Muscle of back (tissue), 3 donors: ENCODE measurements at regions not wholly inside any gene's neighbourhood (a gene's known extent, or its start where the extent isn't known, plus 50 kb on each side); places are given as distances from the start of the nearest gene placed in this dataset.

ENCODE experiments used
- DNase-seq, 3 donors: peaks; one replicate each; pipeline versions ENCODE4 v3.0.0 to v3.0.0-alpha.2; 2013

- no peak for DNase-seq
Measured at GRCh38 chrX:15983034-15983433, 128.4 kb upstream of the AP1S2 start.

DNA sequence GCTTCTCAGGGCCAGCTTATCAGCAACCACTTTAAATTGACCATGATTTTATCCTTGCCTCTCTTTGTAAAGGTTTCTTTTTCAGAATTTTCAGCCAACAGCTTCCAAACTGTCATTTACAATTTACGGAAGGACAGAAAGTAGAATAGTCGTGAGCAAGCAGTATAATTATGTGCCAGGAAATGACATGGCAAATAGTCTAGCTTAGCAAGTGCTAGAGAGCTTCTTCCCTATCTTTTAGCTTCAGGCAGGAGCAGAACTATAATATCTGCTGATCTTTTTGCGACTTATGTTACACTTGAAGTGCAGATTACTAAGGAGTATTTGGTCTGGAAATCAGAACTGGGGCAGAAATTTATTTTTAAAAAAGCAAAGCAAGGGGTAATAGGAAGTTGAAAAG, 123.0 kb upstream of the AP1S2 start:
- no peak for DNase-seq

DNA sequence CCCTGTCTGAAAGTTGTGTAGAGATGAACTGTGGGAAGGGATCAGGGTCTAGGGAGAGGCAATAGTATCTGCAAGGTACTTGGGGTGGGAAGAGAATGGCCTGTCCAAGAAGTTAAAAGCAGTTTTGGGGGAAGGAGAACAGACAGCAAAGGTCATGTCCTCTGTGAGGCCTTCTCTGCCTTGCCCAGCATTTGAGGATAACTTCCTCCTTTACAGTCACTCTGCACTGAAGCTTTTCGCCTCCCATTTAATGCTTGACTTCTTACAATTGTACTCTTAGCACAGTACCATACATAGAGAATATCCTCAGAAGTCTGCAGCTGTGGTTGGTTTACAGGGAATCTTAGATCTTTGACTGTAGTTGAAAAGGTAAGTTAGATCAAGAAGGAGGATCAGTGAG, 121.8 kb upstream of the AP1S2 start:
- no peak for DNase-seq

DNA sequence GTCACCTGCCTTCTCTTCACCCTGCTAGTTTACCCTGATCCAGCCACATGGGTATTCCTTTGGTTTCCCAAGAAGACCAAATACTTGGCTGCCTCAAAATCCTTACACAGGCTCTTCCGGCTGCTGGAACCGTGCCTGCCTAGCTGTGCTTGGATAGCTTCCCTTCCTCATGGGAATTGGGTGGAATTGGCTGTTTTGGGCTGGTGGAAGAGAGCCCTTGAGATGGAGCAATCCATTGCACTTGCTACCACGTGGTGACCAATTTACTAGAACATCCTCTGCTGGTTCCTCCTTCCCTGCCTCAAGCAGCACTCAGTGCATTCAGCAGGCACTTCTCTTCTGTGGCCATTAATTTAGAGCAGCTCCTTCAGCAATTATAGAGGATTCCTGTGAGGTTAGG, 119.3 kb upstream of the AP1S2 start:
- DNase-seq = no peak

- no peak for DNase-seq
Measured at GRCh38 chrX:15973299-15973698, 118.7 kb upstream of the AP1S2 start.

DNA sequence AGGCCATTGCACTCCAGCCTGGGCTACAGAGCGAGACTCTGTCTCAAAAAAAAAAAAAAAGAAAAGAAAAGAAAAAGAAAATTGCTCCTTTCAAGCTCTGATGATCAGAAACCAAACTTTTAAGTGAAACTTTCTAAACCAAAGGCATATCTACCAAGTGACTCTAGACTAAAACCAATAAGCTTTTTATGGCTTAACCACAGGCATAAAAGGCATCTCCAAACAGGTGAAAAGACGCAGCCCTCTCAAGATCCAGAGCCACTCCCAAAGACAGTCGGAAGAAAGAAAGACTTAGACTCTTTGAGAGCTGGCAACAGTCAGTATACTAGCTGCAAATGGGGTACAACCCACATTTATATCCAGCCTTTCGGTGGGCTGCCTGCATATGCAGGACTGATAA, 117.1 kb upstream of the AP1S2 start:
- DNase-seq = no peak

DNA sequence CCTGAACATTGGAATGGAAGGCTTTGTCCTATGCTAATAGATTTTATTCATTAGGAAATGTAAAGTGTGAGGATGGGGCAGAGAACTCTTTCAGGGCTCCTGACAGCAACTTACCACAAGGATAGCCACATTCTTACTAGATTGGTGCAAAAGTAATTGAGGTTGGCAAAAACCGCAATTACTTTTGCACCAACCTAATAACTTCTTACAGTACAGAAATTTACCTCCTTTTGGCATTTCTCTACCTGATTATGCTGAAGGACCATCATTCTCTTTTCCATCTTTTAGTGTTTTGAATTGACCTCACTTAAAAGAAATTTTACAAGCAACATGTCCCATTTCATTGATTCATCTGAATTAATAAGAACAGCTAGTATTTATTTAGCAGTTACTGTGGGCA, 109.2 kb upstream of the AP1S2 start:
- DNase-seq = no peak

DNA sequence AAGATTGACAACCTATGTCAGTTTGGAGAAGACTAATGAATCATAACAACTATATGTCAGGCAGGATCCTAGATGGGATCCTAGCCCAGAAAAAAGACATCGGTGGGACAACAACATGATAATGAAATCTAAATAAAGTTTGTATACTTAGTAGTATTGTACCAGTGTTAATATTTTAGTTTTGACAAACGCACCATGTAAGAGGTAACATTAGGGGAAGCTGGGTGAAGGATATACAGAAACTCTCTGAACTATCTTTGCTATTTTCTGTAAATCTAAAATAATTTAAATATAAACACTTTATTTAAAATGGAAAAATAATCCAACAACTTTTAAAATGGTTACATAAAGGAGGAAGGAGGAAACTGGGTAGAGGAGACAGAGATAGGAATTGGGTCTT, 105.6 kb upstream of the AP1S2 start:
- DNase-seq = no peak

- peak in 1 of 3 donors; percentile 3 for DNase-seq
Measured at GRCh38 chrX:15956681-15957080, 102.1 kb upstream of the AP1S2 start.

GRCh38 chrX:15953801-15954200, 99.2 kb upstream of the AP1S2 start:
- DNase-seq = no peak

DNA sequence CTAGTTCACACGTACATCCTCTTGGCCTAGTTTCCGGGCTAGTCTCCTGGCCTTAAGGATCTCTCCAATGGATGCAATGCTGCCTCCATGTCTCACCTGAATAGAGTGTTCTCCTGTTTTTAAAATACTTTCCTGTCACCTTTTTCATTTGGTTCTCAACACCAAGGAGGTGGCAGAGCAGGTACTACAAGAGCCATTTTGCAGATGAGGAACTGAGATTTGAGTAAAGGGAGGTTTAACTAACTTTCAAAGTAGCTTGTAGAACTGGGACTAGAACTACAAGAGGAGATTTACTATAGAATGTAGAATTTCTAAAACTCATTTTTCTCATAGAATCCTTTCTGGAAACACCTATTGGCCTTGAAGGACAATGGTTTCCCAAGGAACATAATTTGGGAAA, 97.6 kb upstream of the AP1S2 start:
- DNase-seq = no peak

GRCh38 chrX:15948318-15948660, 93.7 kb upstream of the AP1S2 start:
- DNase-seq = no peak

DNA sequence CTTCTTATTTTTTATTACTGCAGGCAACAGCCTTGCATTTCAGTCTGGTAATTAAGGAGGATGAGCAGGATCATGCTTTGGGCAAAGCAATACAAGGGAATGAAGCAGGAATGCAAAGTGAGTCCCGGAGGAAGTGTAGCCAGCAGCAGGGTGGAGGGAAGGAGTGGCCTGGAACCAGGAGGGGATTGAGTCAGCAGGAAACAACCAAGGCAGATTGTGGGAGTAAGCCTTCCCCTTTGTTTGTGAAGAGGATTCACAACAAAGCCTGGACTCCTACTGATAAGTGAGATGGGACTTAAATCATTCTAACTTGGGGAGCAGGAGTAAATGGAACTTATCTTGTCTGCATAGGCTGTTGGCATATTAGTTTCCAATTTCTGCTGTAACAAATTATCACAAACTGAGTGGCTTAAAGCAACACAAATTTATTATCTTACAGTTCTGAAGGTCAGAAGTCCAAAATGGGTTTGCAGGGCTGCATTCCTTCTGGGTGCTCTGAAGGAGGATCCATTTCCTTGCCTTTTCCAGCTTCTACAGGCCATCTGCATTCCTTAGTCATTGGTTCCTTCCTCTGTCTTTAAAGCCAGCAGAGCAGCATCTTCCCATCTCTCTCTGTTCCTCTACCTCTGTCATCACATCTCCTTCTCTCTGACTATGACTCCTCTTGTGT, 93.2 kb upstream of the AP1S2 start:
- peak in 2 of 3 donors; percentile 9 to 23 for DNase-seq

DNA sequence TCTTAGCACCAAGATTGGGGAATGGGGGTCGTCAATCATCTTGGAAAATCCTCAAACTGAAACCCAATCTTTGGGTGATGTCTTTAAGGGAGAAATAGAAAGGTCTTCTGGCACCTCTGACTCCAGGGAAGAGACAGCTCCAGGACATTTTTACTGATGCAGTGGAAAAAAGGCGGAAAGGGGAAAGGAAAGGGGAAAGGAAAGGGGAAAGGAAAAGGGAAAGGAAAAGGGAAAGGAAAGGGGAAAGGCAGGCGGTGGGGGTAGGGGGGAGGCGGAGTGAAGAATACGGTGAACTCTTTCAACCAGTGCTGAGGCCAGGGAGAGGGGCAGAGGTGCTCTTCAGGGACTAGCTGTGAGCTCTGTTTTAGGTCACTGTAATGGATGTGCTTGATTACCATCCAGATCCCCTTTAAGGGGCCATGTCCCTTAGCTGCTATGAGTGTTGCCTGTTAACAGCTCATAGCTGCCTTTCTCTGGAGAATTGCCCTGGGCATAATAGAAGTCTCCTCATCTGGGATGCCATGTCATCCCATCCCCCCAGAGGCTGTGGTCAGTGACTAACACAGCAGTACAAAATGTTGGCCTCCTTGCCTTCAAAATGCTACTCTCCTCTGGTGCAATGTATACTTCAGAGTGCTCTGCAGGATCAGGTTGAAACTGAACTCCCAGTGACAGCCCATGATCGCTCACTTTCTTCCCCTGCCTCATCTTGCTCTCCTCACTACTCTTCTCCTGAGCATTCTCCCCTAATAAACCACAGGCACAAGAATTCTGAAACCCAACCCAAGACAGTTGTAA, 92.4 kb upstream of the AP1S2 start:
- peak in 1 of 3 donors; percentile 68 for DNase-seq

- DNase-seq = no peak
Measured at GRCh38 chrX:15943391-15943790, 88.8 kb upstream of the AP1S2 start.

GRCh38 chrX:15942307-15942706, 87.7 kb upstream of the AP1S2 start:
- no peak for DNase-seq

DNA sequence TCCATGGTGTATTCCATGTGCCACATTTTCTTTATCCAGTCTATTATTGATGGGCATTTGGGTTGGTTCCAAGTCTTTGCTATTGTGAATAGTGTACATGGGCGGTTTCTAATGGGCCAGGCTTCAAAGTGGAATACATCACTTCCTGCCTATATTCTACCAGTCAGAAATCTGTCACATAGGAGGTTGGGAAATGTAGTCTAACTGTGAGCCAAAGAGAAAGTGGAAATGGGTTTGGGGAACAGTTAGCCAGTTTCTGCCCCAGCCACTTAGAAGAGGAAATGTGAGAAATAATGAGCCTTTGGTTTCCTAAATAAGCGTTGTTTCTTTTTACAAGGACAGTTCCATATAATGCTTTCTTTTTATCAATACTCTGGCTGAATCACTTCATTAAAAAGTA, 85.1 kb upstream of the AP1S2 start:
- DNase-seq = no peak

- no peak for DNase-seq
Measured at GRCh38 chrX:15938072-15938471, 83.5 kb upstream of the AP1S2 start.

GRCh38 chrX:15931362-15931761, 76.7 kb upstream of the AP1S2 start:
- no peak for DNase-seq

DNA sequence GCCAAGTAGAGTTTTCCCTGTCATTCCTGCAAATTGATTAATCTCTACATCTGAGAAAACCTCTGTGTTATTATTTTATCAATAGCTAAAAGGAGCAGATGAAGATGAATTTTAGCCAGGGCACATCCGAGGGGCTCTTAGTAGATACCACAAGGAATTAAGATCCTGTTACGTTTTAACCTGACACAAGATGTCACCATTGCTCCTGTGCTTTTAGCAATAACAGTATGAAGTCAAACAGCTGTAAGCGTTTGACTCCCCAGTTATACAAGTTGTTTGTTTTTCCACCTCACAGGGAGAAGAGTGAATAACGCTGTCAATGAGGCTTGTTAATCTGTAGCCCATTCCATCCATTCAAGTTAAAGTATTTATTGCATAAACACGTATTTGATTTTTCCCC, 76.0 kb upstream of the AP1S2 start:
- peak; percentile 10 to 57 (median 25) for DNase-seq

GRCh38 chrX:15929194-15929593, 74.6 kb upstream of the AP1S2 start:
- no peak for DNase-seq

DNA sequence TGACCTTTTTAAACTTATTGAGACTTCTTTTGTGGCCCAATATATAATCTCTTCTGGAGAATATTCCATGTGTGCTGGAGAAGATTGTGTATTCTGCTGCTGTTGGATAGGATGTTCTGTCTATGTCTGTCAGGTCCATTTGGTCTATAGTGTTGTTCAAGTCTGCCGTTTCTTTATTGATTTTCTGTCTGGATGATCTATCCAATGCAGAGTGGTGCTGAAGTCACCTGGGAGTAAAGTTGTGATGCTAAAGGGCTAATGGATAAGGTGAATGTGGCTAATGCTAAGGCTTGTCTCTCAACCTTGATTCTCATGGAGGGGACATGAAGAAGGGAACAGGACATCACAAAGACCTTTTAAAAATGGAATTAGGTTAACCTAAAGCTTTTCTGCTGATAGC, 72.0 kb upstream of the AP1S2 start:
- DNase-seq = no peak

GRCh38 chrX:15918003-15918402, 63.4 kb upstream of the AP1S2 start:
- no peak for DNase-seq

DNA sequence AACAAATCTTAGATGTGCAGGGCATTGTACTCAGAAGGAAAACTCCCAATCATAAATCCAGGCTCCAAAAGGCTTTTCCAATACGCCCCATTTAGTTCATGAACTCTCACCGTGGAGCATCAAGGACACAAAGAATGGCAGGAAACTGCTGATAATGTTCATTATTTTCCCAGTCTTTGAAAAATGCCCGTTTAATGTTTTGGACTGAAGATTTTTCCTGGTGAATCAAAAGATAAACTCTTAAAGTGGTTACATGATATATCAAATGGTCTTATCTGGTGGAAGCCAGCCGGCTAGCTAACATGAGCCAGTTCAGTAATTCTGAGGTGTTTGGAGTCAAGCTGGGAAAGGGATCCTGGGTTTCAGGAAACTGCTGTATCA, 62.1 kb upstream of the AP1S2 start:
- DNase-seq = no peak
